ENCODE measurements at regions not wholly inside any gene's neighbourhood (a gene's known extent, or its start where the extent isn't known, plus 50 kb on each side); places are given as distances from the start of the nearest gene placed in this dataset.

DNA sequence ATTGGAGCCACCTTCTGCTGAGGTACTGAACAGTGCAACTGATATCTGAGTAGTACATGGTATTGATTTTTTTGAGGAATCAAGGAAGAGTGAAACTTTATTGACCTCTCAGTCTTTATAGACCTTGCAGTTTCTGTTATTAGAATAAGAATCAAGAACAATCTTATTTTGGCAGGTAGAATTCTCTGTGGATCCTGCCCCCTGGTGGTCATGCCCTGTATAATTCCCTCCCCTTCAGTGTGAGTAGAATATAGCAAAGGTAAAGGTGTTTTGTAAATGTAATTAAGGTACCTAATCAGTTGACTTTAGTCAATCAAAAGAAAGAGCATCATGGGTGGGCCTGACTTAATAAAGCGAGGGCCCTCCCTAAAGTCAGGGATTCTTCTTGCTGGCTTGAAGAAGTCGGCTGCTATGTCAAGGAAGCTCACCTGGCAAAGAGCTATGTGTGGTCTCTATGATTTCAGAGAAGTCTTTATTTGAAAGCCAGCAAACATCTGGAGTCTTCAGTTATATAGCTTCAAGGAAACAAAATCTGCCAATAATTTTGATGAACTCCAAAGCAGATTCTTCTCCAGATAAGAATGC is 142.8 kb downstream of the LSM5 start:
- peak in 1 of 56 donors; percentile 14 for DNase-seq

- DNase-seq = no peak
Measured at GRCh38 chr7:32346253-32346652, 143.9 kb downstream of the LSM5 start.

DNA sequence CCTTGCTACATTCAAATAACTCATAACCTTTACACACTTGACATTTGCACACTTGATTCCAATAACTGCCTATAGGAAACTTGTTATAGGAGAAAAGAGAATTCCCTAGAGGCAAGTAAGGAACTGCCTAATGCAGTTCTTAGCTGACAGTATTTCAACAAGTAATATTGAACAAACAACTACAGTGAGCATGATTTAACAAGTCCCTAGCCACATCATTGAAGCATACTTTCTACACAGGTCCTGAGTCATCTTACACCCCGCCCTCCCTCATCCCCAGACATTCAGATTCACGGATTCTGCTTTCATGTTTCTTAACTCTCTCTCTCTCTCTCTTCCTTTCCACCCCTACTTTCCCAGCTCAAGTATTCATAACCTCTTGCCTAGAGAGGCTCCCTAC is 153.5 kb downstream of the LSM5 start:
- no peak for DNase-seq

- DNase-seq = no peak
Measured at GRCh38 chr7:32335107-32335506, 155.1 kb downstream of the LSM5 start.

DNA sequence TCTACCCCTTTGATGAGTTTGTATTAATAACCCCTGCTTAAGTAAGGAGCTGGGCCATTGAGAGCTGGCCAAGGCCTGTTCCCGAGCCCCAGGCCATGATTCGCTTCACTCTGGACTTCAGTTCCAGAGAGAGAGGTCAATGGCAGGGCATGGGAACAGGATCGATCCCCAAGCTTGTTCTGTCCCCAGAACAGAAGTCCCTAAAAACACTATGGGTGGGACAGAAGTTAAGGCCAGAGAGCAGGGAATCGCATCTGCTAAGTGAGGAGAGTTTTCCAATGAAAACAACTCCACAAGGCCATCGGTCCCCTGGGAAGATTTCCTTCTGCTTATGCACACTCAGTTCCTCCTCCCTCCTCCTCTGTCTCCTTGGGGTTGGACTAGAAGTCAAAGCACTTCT is 159.6 kb downstream of the LSM5 start:
- DNase-seq = no peak

GRCh38 chr7:32326078-32326477 is 164.1 kb downstream of the LSM5 start:
- DNase-seq = no peak

DNA sequence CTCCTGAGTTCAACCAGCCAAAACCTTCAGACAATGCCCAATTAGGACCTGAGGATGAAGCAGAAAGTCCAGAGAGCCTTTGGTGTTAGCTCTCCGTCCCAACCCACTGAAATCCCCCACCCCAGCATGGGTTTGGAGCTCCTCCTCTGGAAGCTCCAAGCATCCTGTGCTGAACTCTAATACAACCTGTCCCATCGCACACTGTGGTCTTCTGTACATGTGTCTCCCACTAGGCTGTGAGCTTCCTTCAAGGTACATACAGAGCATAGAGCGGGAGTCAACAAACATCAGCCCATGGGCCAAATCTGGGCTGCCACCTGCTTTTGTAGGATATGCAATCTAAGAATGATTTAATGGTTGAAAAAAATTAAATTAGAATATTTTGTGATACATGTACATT is 166.5 kb downstream of the LSM5 start:
- DNase-seq = no peak

GRCh38 chr7:32319012-32319382 is 171.2 kb downstream of the LSM5 start:
- DNase-seq = no peak

- no peak for DNase-seq
Measured at GRCh38 chr7:32318300-32319011, 171.7 kb downstream of the LSM5 start.

DNA sequence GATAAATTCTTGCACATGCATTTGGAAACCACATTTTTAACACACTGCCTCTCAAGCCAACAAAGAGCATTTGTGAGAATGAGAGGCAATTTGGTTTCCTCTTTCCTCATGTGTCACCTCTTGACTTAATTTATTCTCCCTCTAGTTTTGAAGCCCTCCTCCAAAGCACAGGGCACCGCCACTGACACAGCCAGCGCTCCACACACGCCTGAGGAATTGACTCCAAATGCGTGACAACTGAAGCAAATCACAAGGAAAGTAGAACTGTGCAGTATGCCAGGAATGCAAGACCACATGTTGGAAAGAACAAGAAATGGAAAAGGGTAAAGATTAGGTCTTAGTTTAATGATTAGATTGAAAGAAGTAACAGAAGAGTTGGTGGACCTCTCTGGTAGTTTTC is 173.3 kb downstream of the LSM5 start:
- DNase-seq = peak in 15 of 56 donors; percentile 4 to 55 (median 16)

- no peak for DNase-seq
Measured at GRCh38 chr7:32314761-32315160, 175.4 kb downstream of the LSM5 start.

- peak in 1 of 56 donors; percentile 2 for DNase-seq
Measured at GRCh38 chr7:32301427-32301826, 188.8 kb downstream of the LSM5 start.

DNA sequence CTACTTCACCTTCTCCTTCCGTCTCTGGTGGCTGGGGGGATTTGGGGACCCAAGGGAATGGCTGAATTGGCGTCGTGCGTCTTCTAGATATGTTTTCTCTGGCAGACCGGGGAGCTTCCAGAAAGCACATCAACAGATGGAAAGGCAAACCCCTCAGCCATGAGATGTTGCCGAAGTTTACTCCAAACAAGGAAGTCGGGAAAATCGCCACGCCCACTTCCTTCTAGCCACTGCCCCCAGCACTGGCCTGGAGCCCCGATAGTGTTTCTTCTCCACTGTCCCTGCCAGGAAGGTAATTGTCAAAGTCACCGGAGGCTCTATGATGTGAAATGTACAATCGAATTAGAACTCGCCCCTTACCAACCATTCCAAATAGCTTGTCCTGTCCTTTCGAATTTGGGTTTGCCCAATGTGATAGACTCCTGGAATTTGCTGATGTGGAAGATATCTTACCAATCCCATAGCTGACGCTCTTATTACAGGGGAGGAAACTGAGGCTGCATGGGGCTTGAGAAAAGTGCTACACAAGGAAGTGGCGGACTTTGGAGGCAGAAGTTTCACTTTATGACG is 191.0 kb downstream of the LSM5 start:
- peak in 1 of 56 donors; percentile 34 for DNase-seq

DNA sequence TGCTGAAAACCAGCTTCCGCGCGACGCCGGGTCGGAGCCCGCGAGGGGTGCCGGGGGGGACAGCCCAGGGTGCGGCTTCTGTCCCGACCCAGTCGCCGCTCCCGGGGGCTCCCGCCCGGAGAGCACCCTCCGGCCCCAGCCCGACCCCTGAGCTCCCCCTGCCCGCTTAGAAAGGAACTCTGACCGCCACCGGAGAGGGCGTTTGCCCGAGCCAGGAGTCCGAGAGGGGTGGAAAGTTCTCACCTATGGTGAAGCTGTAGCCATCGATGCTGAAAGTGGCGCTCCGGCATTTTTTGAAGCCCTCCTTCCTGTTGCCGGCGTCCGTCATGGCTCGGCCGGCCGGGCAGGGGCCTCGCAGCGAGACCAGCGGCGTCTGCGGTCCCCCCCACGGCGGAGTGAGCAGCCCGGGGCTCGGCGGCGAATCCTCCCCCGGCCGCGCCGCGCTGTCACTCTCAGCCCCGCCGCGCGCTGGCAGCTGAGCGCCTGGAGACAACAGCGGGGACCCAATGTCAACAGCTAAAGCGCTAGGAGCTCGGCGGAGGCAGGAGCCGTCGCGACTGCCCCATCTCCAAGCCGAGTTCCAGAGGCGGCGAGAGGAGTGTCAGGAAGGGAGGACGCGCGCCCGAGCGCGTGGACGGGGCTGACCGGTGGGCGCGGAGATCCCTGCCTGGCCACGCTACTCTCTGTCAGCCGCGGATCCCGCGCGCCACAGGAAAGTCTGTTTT is 191.6 kb downstream of the LSM5 start:
- DNase-seq = peak in 4 of 56 donors; percentile 13 to 41 (median 22)

DNA sequence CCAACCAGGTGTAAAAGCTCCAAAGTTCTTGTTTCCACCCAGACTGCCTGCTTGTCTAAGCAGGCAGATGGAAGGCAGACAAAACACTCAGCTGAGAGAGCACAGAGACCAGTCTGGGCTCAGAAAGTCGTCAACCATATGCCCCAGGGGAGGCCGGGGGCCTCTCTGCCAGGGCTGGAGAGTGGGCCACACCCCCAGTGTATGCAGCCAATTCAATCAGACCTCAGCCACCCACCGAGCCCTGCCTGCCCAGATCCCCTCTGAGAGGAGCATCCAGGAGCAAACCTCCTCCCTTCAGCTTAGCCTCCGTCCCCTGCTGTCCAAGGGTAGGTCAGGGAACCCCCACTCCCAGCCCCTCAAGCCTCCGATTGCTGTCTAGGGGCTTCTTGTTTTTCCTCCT is 196.3 kb downstream of the LSM5 start:
- no peak for DNase-seq

- peak in 49 of 56 donors; percentile 10 to 83 (median 52) for DNase-seq
Measured at GRCh38 chr7:32289651-32290414, 200.3 kb downstream of the LSM5 start.

- no peak for DNase-seq
Measured at GRCh38 chr7:32285698-32286097, 204.5 kb downstream of the LSM5 start.

- no peak for DNase-seq
Measured at GRCh38 chr7:32283546-32283945, 206.6 kb downstream of the LSM5 start.

DNA sequence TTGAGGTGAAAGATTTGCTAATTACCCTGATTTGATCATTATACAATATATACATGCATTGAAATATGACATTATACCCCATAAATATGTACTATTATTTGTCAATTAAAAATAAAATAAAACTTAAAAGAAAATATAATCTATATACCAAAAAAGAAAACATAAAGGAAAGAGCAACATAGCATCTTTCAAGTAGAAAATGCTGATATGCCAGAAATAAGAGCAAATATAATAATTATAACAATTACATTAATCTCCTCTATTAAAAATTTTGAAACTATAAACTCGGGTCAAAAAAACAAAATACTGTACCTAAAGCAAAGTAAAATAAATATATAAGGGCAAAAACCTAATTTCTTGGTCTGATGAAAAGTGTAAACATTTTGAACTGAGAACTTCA is 209.3 kb upstream of the PDE1C start:
- no peak for DNase-seq

GRCh38 chr7:32275216-32276009 is 205.2 kb upstream of the PDE1C start:
- no peak for DNase-seq

DNA sequence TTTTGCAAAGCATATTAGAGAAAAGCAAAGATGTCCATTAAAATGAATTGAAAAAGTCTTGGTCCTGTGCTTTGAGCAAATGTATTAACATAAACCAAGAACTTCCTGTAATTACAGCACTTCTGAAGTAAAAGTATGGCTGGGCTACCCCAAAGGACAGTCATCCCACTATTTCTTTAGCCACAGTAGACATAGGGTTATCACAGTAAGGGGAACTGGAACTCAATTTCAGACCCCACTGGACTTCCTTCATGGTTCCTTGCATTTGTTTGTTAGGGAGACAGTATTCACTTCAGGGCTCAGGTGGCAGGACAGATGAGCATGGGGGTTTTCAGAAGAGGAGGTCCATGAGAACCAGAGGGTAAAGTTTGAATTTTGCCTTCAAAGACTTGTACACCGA is 203.1 kb upstream of the PDE1C start:
- no peak for DNase-seq
